ENCODE measurements at regions not wholly inside any gene's neighbourhood (a gene's known extent, or its start where the extent isn't known, plus 50 kb on each side); places are given as distances from the start of the nearest gene placed in this dataset.

DNA sequence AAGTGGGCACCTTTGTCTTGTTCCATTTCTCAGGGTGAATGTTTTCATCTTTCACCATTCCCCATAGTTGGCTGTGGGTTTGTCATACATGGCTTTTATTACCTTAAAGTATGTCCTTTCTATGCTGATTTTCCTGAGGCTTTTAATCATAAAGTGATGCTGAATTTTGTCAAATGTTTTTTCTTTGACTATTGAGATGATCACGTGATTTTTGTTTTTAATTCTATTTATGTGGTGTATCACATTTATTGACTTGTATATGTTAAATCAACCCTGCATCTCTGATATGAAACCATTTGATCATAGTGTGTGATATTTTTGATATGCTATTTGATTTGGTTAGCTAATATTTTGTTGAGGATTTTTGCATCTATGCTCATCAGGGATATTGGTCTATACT lies 216.4 kb upstream of the FAT3 start:
- no peak for DNase-seq
- H2AK5ac ChIP-seq (ENCODE audit: low read length, severe bottlenecking), result no peak overlapping the region
- H3K14ac ChIP-seq (ENCODE audit: low read length in 2 of 2), result no peak overlapping the region
- no peak overlapping the region for H2BK120ac ChIP-seq (ENCODE audit: low read depth, low read length)
- H3K4me2 ChIP-seq (ENCODE audit: low read length, poor library complexity, severe bottlenecking), result no peak overlapping the region
- no peaks in the 10 kb centered on the region for H3K27me3 ChIP-seq (ENCODE audit: control insufficient read depth in 1 of 2, insufficient read depth in 1 of 2, low read length in 2 of 2)
- no peak overlapping the region for H3K4ac ChIP-seq (ENCODE audit: low read depth in 1 of 2, low read length in 2 of 2)
- no peak overlapping the region for H2BK12ac ChIP-seq (ENCODE audit: low read length in 2 of 2)
- no peak overlapping the region for H3K18ac ChIP-seq (ENCODE audit: low read depth in 1 of 2, low read length in 2 of 2)
- no peak overlapping the region for H2AFZ ChIP-seq (ENCODE audit: low read depth, low read length)
- H3K36me3 ChIP-seq (ENCODE audit: control insufficient read depth in 1 of 2, insufficient read depth in 2 of 2, low read depth in 1 of 2, low read length in 2 of 2), result no peaks in the 10 kb centered on the region
- H2BK5ac ChIP-seq (ENCODE audit: low read depth, low read length, poor library complexity, severe bottlenecking), result no peak overlapping the region
- H3K4me1 ChIP-seq (ENCODE audit: control insufficient read depth, insufficient read depth, low read depth, low read length), result no peaks in the 10 kb centered on the region
- H4K8ac ChIP-seq (ENCODE audit: low read length), result no peak overlapping the region
- no peak overlapping the region for H3K23ac ChIP-seq (ENCODE audit: low read length in 2 of 2)
- WGBS, result no CpG with 5 or more reads among the region's 1 CpG
- no peak overlapping the region for H3K9ac ChIP-seq (ENCODE audit: low read length)
- H3K9me3 ChIP-seq (ENCODE audit: control insufficient read depth, low read length), result no peaks in the 10 kb centered on the region
- H3K27ac ChIP-seq (ENCODE audit: low read length, poor library complexity, severe bottlenecking), result no peak overlapping the region
- no peak overlapping the region for H2BK15ac ChIP-seq (ENCODE audit: low read depth, poor library complexity, severe bottlenecking)
- H3K79me1 ChIP-seq (replicated peaks; ENCODE audit: low read length, poor library complexity, severe bottlenecking), result no peaks in the 10 kb centered on the region
- no peak overlapping the region for H4K91ac ChIP-seq (ENCODE audit: low read length)
- H3K4me3 ChIP-seq (ENCODE audit: insufficient read depth in 1 of 2, low read depth in 1 of 2, low read length in 2 of 2), result no peak overlapping the region

DNA sequence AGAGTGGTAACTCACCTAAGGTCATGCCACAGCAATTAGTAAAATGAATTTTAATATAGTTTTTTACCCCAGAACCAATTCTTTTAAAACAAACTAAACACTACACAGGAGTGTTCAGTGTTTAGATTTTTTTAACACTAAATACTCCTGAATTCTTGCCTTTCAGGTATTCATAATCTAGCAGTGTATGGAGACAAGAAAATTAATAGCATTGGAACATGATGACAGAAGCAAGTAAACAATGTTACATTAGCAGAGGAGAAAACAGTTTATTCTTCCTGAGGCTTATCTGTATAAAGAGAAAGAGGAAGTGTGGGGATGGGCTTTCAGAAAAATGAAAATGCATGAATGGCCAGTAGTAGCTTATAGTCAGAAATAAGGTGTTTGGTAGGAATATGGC lies 222.1 kb upstream of the FAT3 start:
- Histone ChIP-seq H4K8ac (ENCODE audit: low read length) (no peak overlapping the region), H3K79me1 (replicated peaks; ENCODE audit: low read length, poor library complexity, severe bottlenecking) (no peaks in the 10 kb centered on the region), H2BK15ac (ENCODE audit: low read depth, poor library complexity, severe bottlenecking) (no peak overlapping the region), H3K27me3 (ENCODE audit: control insufficient read depth in 1 of 2, insufficient read depth in 1 of 2, low read length in 2 of 2) (no peaks in the 10 kb centered on the region), H3K36me3 (ENCODE audit: control insufficient read depth in 1 of 2, insufficient read depth in 2 of 2, low read depth in 1 of 2, low read length in 2 of 2) (no peaks in the 10 kb centered on the region), H3K18ac (ENCODE audit: low read depth in 1 of 2, low read length in 2 of 2) (no peak overlapping the region), H2BK5ac (ENCODE audit: low read depth, low read length, poor library complexity, severe bottlenecking) (no peak overlapping the region), H3K4ac (ENCODE audit: low read depth in 1 of 2, low read length in 2 of 2) (no peak overlapping the region), H3K4me3 (ENCODE audit: insufficient read depth in 1 of 2, low read depth in 1 of 2, low read length in 2 of 2) (no peak overlapping the region), H2BK120ac (ENCODE audit: low read depth, low read length) (no peak overlapping the region), H2AFZ (ENCODE audit: low read depth, low read length) (no peak overlapping the region), H3K4me2 (ENCODE audit: low read length, poor library complexity, severe bottlenecking) (no peak overlapping the region), H2AK5ac (ENCODE audit: low read length, severe bottlenecking) (no peak overlapping the region), H4K91ac (ENCODE audit: low read length) (no peak overlapping the region), H3K9ac (ENCODE audit: low read length) (no peak overlapping the region), H3K9me3 (ENCODE audit: control insufficient read depth, low read length) (no peaks in the 10 kb centered on the region), H3K23ac (ENCODE audit: low read length in 2 of 2) (no peak overlapping the region), H2BK12ac (ENCODE audit: low read length in 2 of 2) (no peak overlapping the region), H3K27ac (ENCODE audit: low read length, poor library complexity, severe bottlenecking) (no peak overlapping the region), H3K4me1 (ENCODE audit: control insufficient read depth, insufficient read depth, low read depth, low read length) (no peaks in the 10 kb centered on the region), H3K14ac (ENCODE audit: low read length in 2 of 2) (no peak overlapping the region)
- DNase-seq, result no peak

DNA sequence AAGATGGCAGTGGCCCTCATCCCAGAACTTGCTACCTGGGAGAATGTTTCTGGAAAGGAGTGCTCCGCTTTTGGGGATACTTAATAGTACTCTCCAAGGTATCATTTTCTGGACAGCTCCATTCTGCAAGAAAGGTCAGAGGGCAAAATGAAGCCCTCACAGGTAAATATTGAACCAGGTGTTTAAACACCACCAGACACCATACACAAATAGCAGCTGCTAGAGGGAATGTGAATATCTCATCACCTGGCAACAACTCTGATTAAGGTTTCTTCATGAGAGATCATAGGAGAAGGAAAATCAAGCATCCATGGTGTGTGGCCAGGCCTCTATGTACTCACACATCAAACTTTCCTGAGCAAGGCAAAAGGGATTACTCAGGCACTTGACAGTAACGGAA lies 226.1 kb upstream of the FAT3 start:
- Histone ChIP-seq H2AK5ac (ENCODE audit: low read length, severe bottlenecking) (no peak overlapping the region), H2BK12ac (ENCODE audit: low read length in 2 of 2) (no peak overlapping the region), H3K18ac (ENCODE audit: low read depth in 1 of 2, low read length in 2 of 2) (no peak overlapping the region), H3K27ac (ENCODE audit: low read length, poor library complexity, severe bottlenecking) (no peak overlapping the region), H4K8ac (ENCODE audit: low read length) (no peak overlapping the region), H4K91ac (ENCODE audit: low read length) (no peak overlapping the region), H2BK120ac (ENCODE audit: low read depth, low read length) (no peak overlapping the region), H3K4me2 (ENCODE audit: low read length, poor library complexity, severe bottlenecking) (no peak overlapping the region), H2AFZ (ENCODE audit: low read depth, low read length) (no peak overlapping the region), H2BK5ac (ENCODE audit: low read depth, low read length, poor library complexity, severe bottlenecking) (no peak overlapping the region), H3K23ac (ENCODE audit: low read length in 2 of 2) (no peak overlapping the region), H2BK15ac (ENCODE audit: low read depth, poor library complexity, severe bottlenecking) (no peak overlapping the region), H3K9ac (ENCODE audit: low read length) (no peak overlapping the region), H3K14ac (ENCODE audit: low read length in 2 of 2) (no peak overlapping the region), H3K4me1 (ENCODE audit: control insufficient read depth, insufficient read depth, low read depth, low read length) (no peaks in the 10 kb centered on the region), H3K4ac (ENCODE audit: low read depth in 1 of 2, low read length in 2 of 2) (no peak overlapping the region), H3K36me3 (ENCODE audit: control insufficient read depth in 1 of 2, insufficient read depth in 2 of 2, low read depth in 1 of 2, low read length in 2 of 2) (no peaks in the 10 kb centered on the region), H3K9me3 (ENCODE audit: control insufficient read depth, low read length) (no peaks in the 10 kb centered on the region), H3K4me3 (ENCODE audit: insufficient read depth in 1 of 2, low read depth in 1 of 2, low read length in 2 of 2) (no peak overlapping the region), H3K27me3 (ENCODE audit: control insufficient read depth in 1 of 2, insufficient read depth in 1 of 2, low read length in 2 of 2) (no peaks in the 10 kb centered on the region), H3K79me1 (replicated peaks; ENCODE audit: low read length, poor library complexity, severe bottlenecking) (no peaks in the 10 kb centered on the region)
- WGBS, result 86% methylated on average over 2 of the region's 2 CpGs
- no peak for DNase-seq

DNA sequence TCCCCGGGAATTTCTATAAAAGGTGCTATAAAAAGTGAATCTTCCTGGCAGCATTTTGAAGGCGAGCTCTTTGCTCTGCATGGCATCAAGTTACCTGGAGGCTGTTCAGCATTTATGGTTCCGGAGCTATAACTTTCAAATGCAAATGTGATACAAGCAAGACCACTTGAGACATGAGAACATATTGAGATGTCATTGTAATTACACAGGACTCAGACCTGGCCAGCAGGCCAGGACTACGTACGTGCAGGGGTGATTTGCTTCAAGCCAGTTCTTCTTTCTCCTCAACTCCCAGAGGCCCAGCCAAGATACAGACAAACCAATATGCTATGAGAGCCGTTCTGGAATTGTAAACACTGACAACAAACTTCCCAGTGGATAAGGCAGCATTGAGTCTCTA lies 227.4 kb upstream of the FAT3 start:
- H2BK120ac ChIP-seq (ENCODE audit: low read depth, low read length), result no peak overlapping the region
- no peak overlapping the region for H3K14ac ChIP-seq (ENCODE audit: low read length in 2 of 2)
- no peaks in the 10 kb centered on the region for H3K4me1 ChIP-seq (ENCODE audit: control insufficient read depth, insufficient read depth, low read depth, low read length)
- H3K79me1 ChIP-seq (replicated peaks; ENCODE audit: low read length, poor library complexity, severe bottlenecking), result no peaks in the 10 kb centered on the region
- H3K9me3 ChIP-seq (ENCODE audit: control insufficient read depth, low read length), result no peaks in the 10 kb centered on the region
- 73% methylated on average over 6 of the region's 6 CpGs for WGBS
- no peak overlapping the region for H2BK15ac ChIP-seq (ENCODE audit: low read depth, poor library complexity, severe bottlenecking)
- no peak overlapping the region for H4K8ac ChIP-seq (ENCODE audit: low read length)
- no peak overlapping the region for H3K4me2 ChIP-seq (ENCODE audit: low read length, poor library complexity, severe bottlenecking)
- no peak overlapping the region for H2BK5ac ChIP-seq (ENCODE audit: low read depth, low read length, poor library complexity, severe bottlenecking)
- no peak overlapping the region for H3K9ac ChIP-seq (ENCODE audit: low read length)
- no peak overlapping the region for H2AK5ac ChIP-seq (ENCODE audit: low read length, severe bottlenecking)
- DNase-seq, result no peak
- H4K91ac ChIP-seq (ENCODE audit: low read length), result no peak overlapping the region
- H2AFZ ChIP-seq (ENCODE audit: low read depth, low read length), result no peak overlapping the region
- H3K27ac ChIP-seq (ENCODE audit: low read length, poor library complexity, severe bottlenecking), result no peak overlapping the region
- H3K23ac ChIP-seq (ENCODE audit: low read length in 2 of 2), result no peak overlapping the region
- no peak overlapping the region for H3K4ac ChIP-seq (ENCODE audit: low read depth in 1 of 2, low read length in 2 of 2)
- H2BK12ac ChIP-seq (ENCODE audit: low read length in 2 of 2), result no peak overlapping the region
- no peaks in the 10 kb centered on the region for H3K36me3 ChIP-seq (ENCODE audit: control insufficient read depth in 1 of 2, insufficient read depth in 2 of 2, low read depth in 1 of 2, low read length in 2 of 2)
- H3K27me3 ChIP-seq (ENCODE audit: control insufficient read depth in 1 of 2, insufficient read depth in 1 of 2, low read length in 2 of 2), result no peaks in the 10 kb centered on the region
- H3K18ac ChIP-seq (ENCODE audit: low read depth in 1 of 2, low read length in 2 of 2), result no peak overlapping the region
- H3K4me3 ChIP-seq (ENCODE audit: insufficient read depth in 1 of 2, low read depth in 1 of 2, low read length in 2 of 2), result no peak overlapping the region

Measured in mesenchymal stem cell (in vitro differentiated cells and primary cell).